ENCODE measurements at regions not wholly inside any gene's neighbourhood (a gene's known extent, or its start where the extent isn't known, plus 50 kb on each side); places are given as distances from the start of the nearest gene placed in this dataset.

DNA sequence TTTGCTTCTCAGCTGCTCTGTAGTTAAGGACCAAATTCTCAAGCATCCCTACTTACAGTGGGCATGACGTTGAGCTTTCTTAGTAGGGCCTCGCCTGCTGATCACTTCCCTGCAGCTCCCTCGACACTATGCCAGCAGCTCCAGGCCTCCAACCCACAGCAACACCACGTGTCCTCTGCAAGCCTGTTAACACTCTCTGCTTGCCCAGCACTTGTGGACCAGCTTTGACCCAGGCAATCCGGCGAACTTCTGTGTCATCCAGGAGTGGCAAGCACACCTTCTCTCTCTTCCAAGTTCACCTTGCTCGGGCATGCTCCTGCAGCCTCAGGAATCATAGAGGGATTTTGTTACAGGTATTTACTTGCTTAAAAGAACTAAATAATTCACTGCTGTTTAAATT lies 138.6 kb upstream of the FHL2 start:
- TF ChIP-seq, protein P1, sequence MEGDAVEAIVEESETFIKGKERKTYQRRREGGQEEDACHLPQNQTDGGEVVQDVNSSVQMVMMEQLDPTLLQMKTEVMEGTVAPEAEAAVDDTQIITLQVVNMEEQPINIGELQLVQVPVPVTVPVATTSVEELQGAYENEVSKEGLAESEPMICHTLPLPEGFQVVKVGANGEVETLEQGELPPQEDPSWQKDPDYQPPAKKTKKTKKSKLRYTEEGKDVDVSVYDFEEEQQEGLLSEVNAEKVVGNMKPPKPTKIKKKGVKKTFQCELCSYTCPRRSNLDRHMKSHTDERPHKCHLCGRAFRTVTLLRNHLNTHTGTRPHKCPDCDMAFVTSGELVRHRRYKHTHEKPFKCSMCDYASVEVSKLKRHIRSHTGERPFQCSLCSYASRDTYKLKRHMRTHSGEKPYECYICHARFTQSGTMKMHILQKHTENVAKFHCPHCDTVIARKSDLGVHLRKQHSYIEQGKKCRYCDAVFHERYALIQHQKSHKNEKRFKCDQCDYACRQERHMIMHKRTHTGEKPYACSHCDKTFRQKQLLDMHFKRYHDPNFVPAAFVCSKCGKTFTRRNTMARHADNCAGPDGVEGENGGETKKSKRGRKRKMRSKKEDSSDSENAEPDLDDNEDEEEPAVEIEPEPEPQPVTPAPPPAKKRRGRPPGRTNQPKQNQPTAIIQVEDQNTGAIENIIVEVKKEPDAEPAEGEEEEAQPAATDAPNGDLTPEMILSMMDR (conservative IDR thresholded peaks at IDR 0.05; ENCODE audit: low read depth, low read length), result no peak
- no peak for TF ChIP-seq EZH2 (IDR thresholded peaks at IDR 0.05; ENCODE audit: borderline replicate concordance, low read depth, low read length, poor library complexity, severe bottlenecking)
